GM12891 (cell line): ENCODE measurements at regions not wholly inside any gene's neighbourhood (a gene's known extent, or its start where the extent isn't known, plus 50 kb on each side); places are given as distances from the start of the nearest gene placed in this dataset.

Experiments
- DNase-seq: peaks from one replicate; pipeline ENCODE4 v3.0.0; 2011; ENCODE audit warnings: low spot score; ENCODE audit not compliant: insufficient read length
- FAIRE-seq: peaks from 2 replicates; lab custom pipeline; 2011; peaks lifted over from hg19 to GRCh38; lab: Jason Lieb, UNC
- PAX5 ChIP-seq: IDR thresholded peaks from 2 replicates; pipeline ENCODE4 v1.6.1; 2011; ENCODE audit warnings: low read length, moderate library complexity, mild to moderate bottlenecking; ENCODE audit not compliant: insufficient read depth, severe bottlenecking
- POLR2A ChIP-seq: IDR thresholded peaks from 2 replicates; pipeline ENCODE4 v1.6.1; 2011; ENCODE audit warnings: low read depth, low read length, control low read depth
- POLR2AphosphoS5 ChIP-seq: IDR thresholded peaks from 2 replicates; pipeline ENCODE4 v1.6.1; 2011; ENCODE audit warnings: low read depth, low read length, control low read depth
- POU2F2 ChIP-seq: IDR thresholded peaks from 2 replicates; pipeline ENCODE4 v1.6.1; 2011; ENCODE audit warnings: low read depth, mild to moderate bottlenecking, control low read depth, low read length, moderate library complexity
- SPI1 ChIP-seq: IDR thresholded peaks from 2 replicates; pipeline ENCODE4 v1.6.1; 2011; ENCODE audit warnings: low read depth, low read length, control low read depth
- TAF1 ChIP-seq: IDR thresholded peaks from 2 replicates; pipeline ENCODE4 v1.6.1; 2011; ENCODE audit warnings: low read depth, low read length, control low read depth

GRCh38 chr15:34700891-34701427 lies 53.8 kb downstream of the GJD2 start:
- FAIRE-seq (no peak), DNase-seq (no peak)
- TF ChIP-seq POLR2AphosphoS5 (no peak), TAF1 (no peak), PAX5 (no peak), POLR2A (no peak), SPI1 (no peak), POU2F2 (no peak)

- FAIRE-seq (no peak), DNase-seq (no peak)
- TF ChIP-seq POLR2A (no peak), POLR2AphosphoS5 (no peak), SPI1 (no peak), POU2F2 (no peak), TAF1 (no peak), PAX5 (no peak)
Observed at GRCh38 chr15:34699968-34700640, 54.7 kb downstream of the GJD2 start.

- TF ChIP-seq TAF1 (no peak), POLR2AphosphoS5 (no peak), POU2F2 (no peak), PAX5 (no peak), SPI1 (no peak), POLR2A (no peak)
- no peak for FAIRE-seq
- no peak for DNase-seq
Observed at GRCh38 chr15:34696506-34696905, 58.3 kb downstream of the GJD2 start.

- no peak for FAIRE-seq
Observed at GRCh38 chr15:34693053-34693744, 61.6 kb downstream of the GJD2 start.

GRCh38 chr15:34691034-34691433 lies 63.8 kb downstream of the GJD2 start:
- no peak for DNase-seq
- TF ChIP-seq POLR2A (no peak), POU2F2 (no peak), POLR2AphosphoS5 (no peak), PAX5 (no peak), TAF1 (no peak), SPI1 (no peak)
- FAIRE-seq = no peak

More at GRCh38 chr15:34693053-34693744, 61.6 kb downstream of the GJD2 start:
- DNase-seq = no peak
- TF ChIP-seq POU2F2 = no peak
- TF ChIP-seq POLR2AphosphoS5 = no peak
- no peak for TF ChIP-seq PAX5
- TF ChIP-seq SPI1 = no peak
- no peak for TF ChIP-seq POLR2A
- no peak for TF ChIP-seq TAF1

- no peak for TF ChIP-seq POLR2AphosphoS5
- no peak for TF ChIP-seq POLR2A
- no peak for TF ChIP-seq TAF1
- no peak for TF ChIP-seq SPI1
- TF ChIP-seq POU2F2 = no peak
- TF ChIP-seq PAX5 = no peak
- no peak for FAIRE-seq
- no peak for DNase-seq
Observed at GRCh38 chr15:34688699-34689098, 66.1 kb downstream of the GJD2 start.

GRCh38 chr15:34684351-34684750 lies 70.4 kb downstream of the GJD2 start:
- FAIRE-seq = no peak
- no peak for DNase-seq

GRCh38 chr15:34682674-34683073 lies 72.1 kb downstream of the GJD2 start:
- no peak for FAIRE-seq
- TF ChIP-seq POLR2AphosphoS5 (no peak), SPI1 (no peak), TAF1 (no peak), POU2F2 (no peak), POLR2A (no peak), PAX5 (no peak)
- DNase-seq = no peak

More at GRCh38 chr15:34684351-34684750, 70.4 kb downstream of the GJD2 start:
- no peak for TF ChIP-seq POLR2A
- TF ChIP-seq PAX5 = no peak
- TF ChIP-seq SPI1 = no peak
- TF ChIP-seq POLR2AphosphoS5 = no peak
- no peak for TF ChIP-seq POU2F2
- no peak for TF ChIP-seq TAF1

GRCh38 chr15:34679291-34679690 lies 75.5 kb downstream of the GJD2 start:
- DNase-seq = no peak
- no peak for FAIRE-seq
- TF ChIP-seq PAX5 (no peak), POU2F2 (no peak), SPI1 (no peak), TAF1 (no peak), POLR2AphosphoS5 (no peak), POLR2A (no peak)

GRCh38 chr15:34673241-34673640 lies 81.6 kb downstream of the GJD2 start:
- FAIRE-seq = no peak
- no peak for TF ChIP-seq POLR2A
- no peak for TF ChIP-seq TAF1
- no peak for TF ChIP-seq POU2F2
- no peak for TF ChIP-seq POLR2AphosphoS5
- no peak for TF ChIP-seq PAX5
- TF ChIP-seq SPI1 = no peak
- no peak for DNase-seq
